Retinal pigment epithelial cell (primary cell): ENCODE measurements at regions not wholly inside any gene's neighbourhood (a gene's known extent, or its start where the extent isn't known, plus 50 kb on each side); places are given as distances from the start of the nearest gene placed in this dataset.

Source experiments
- DNase-seq: peaks from one replicate; pipeline ENCODE4 v3.0.0-alpha.2; 2010; ENCODE audit warnings: low read depth
- H3K4me3 ChIP-seq: 2 replicates; pipeline ENCODE4 v1.5.1; 2011; ENCODE audit warnings: mild to moderate bottlenecking, low read length, control low read depth, moderate library complexity
- TF ChIP-seq, protein P1 (sequence below): conservative IDR thresholded peaks from 2 replicates; pipeline ENCODE4 v1.5.1; 2011; ENCODE audit warnings: low read depth, low read length, control low read depth, inconsistent platforms

DNA sequence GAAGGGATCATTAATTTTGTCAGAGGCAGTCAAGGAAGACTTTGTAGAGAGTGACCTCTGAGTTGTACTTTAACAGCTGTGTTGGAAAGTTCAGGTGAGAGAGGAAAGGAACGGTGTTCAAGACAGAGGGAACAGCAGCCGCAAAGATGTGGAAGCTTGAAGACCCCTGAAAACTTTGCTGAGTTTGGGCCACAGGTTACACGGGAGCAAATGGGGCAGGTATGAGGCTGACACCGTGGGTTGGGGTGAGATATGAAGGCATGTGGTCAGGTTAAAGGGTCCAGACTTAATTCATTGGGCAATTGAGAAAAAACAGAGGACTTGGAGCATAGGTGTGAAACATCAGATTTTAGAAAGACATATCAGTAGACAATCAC, 72.0 kb upstream of the SERP2 start:
- no peak overlapping the region for H3K4me3 ChIP-seq
- TF ChIP-seq, protein P1, sequence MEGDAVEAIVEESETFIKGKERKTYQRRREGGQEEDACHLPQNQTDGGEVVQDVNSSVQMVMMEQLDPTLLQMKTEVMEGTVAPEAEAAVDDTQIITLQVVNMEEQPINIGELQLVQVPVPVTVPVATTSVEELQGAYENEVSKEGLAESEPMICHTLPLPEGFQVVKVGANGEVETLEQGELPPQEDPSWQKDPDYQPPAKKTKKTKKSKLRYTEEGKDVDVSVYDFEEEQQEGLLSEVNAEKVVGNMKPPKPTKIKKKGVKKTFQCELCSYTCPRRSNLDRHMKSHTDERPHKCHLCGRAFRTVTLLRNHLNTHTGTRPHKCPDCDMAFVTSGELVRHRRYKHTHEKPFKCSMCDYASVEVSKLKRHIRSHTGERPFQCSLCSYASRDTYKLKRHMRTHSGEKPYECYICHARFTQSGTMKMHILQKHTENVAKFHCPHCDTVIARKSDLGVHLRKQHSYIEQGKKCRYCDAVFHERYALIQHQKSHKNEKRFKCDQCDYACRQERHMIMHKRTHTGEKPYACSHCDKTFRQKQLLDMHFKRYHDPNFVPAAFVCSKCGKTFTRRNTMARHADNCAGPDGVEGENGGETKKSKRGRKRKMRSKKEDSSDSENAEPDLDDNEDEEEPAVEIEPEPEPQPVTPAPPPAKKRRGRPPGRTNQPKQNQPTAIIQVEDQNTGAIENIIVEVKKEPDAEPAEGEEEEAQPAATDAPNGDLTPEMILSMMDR = no peak
- DNase-seq = no peak

DNA sequence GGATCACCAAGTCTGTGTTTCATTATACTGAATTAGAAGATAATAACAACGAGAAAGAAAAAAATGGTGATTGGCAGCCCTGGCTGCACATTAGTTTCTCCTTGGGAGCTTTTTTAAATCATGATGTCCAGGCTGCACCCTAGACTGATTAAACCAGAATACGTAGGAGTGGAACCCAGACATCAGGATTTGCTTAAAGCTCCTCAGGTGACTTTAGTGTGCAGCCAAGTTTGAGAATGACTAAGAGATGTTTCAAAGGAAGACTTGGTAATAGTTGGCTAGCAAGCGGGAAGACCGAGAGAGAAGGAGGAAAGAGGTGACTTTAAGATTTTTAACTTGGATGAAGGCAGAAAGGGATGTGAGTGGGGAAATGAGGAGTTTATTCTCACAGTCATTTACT, 71.4 kb upstream of the SERP2 start:
- no peak overlapping the region for H3K4me3 ChIP-seq
- TF ChIP-seq, protein P1 = no peak
- DNase-seq = no peak

DNA sequence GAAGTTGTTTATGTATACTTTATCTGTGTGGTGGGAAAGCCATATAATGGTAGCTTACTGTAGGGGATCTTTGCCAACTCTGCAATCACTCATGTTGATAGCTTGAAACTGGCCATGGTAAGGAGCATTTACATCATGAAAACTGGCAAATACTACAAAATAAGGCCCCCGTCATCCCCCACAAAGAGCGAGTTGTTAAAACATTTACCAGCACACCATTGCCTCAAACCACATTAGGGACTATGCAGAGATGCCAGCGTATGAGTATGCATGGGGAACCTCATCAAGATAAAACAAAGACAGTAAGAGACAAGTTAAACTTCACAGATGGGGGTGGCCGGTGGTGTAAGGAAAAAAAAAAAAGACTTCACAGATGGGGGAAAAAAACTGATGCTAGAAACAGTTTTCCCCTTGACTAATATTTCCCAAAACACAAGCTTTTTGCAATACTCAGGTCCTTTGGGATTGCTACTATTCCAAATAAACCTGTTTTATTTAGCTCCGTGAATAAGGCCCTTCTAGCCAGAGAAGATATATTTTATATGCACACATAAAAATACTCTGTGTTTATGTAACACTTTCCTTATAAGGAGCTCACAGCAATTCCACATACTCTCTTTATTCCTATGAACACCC, 70.6 kb upstream of the SERP2 start:
- TF ChIP-seq, protein P1 = no peak
- H3K4me3 ChIP-seq = no peak overlapping the region
- no peak for DNase-seq

DNA sequence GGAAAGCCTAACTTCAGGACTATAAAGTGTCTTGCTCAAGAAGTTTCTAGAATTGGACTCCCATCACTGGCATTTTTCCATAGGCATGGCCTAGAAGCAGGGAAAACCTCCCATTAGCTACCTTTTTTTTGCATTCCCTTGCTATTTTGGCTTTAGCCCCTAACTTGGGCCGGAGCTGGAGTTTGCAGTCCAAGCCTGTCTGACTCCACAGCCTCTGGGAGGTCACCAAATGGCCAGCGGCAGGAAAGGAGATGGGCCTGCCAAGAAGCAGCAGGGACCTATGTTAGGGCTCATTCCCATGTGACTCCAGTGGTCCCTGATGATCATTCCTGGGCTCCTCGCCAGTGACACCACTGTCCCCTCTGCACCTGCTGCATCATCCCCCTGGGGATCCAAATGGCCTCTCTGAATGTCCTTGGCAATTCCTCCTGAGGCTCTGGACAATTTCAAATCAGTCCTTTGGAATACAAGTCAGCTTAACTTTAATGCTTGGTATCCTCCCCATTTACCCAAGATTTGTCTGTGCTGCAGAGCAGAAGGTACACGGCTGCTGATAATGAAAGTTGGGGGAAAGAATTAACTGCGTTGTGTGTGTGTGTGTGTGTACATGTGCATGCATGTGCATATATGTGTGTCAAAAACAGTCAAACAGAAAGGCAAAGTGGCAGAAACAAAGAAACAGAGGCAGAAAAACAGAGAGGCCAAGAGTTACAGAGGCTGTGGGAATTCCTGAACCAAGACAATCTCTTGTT, 69.8 kb upstream of the SERP2 start:
- TF ChIP-seq, protein P1 = no peak
- no peak for DNase-seq
- no peak overlapping the region for H3K4me3 ChIP-seq

DNA sequence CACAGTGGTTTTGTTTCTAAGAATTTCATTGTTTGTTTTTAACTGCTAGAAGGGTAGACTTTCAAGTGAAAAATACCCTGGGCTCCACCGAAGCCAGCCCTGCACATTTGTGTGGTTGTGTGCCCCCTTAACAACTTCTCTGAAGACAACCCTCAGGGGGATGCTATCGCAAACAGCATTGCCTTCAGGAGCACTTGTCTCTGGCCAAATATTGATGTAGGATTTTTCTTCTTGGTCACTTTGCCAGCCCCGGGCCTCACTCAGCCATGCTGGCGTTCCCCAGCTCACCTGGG, 69.2 kb upstream of the SERP2 start:
- no peak for DNase-seq
- no peak overlapping the region for H3K4me3 ChIP-seq
- TF ChIP-seq, protein P1 = no peak

DNA sequence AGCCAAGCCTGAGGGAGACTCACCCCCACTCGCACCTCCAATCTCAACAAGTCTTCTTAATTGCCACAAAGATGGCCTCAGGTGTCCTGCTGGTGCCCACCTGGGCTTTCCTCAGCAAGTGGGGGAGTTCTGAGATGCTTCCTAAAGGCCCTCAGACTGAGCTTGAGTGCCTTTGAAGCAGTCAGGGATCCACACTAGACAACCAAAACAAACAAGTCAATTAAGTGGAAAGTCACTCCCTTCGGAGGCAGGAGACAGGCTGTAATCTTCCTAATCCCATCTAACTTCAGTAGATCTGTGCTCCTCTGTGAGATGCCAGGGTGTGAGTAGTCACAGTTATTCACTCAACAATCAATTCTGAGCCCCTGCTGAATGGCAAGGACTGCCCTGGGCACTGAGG, 68.3 kb upstream of the SERP2 start:
- no peak for DNase-seq
- no peak overlapping the region for H3K4me3 ChIP-seq
- TF ChIP-seq, protein P1 = no peak

DNA sequence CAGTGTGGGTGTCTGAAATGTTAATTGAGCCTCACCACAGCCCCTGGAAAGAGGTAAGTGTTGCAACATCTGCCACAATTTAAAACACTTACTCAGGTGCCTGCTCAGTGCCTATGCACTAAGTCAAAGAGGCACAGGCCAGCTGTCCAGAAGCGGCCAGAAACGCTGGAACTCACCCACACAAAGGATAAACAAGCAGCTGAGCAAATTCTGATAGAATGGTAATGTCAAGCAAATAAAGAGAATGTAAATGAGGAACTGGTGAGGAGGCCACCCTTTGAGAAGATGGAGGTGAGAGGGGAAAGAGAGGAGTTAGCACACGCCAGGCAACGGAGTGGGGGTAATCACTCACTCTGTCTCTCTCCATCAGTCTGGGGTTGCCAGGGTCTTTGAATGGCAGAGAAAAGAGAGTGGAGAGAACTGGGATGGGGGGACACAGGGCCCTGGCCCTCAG, 67.7 kb upstream of the SERP2 start:
- H3K4me3 ChIP-seq = no peak overlapping the region
- TF ChIP-seq, protein P1 = no peak
- no peak for DNase-seq
